Osteoblast (primary cell): ENCODE measurements at regions not wholly inside any gene's neighbourhood (a gene's known extent, or its start where the extent isn't known, plus 50 kb on each side); places are given as distances from the start of the nearest gene placed in this dataset.
"Not testable (repeated sequence)": the region's sequence is repeated elsewhere in the genome, so short reads cannot be mapped to it uniquely, and the experiment has no call there.

ENCODE experiments used
- DNase-seq: peaks from one replicate; pipeline ENCODE4 v3.0.0; 2011; ENCODE audit warnings: low spot score, mixed read lengths; ENCODE audit not compliant: insufficient read length; ENCODE audit errors: missing footprints
- H2AFZ ChIP-seq: 2 replicates; pipeline ENCODE4 v1.6.0; 2011; ENCODE audit warnings: mild to moderate bottlenecking, low read length
- H3K27ac ChIP-seq: 2 replicates; pipeline ENCODE4 v1.5.1; 2011; ENCODE audit warnings: mild to moderate bottlenecking, low read depth, low read length, moderate library complexity
- H3K27me3 ChIP-seq: 2 replicates; pipeline ENCODE4 v1.6.0; 2012; ENCODE audit warnings: mild to moderate bottlenecking, control low read depth, inconsistent platforms, low read length, moderate library complexity; ENCODE audit not compliant: insufficient read depth
- H3K36me3 ChIP-seq: 2 replicates; pipeline ENCODE4 v1.5.1; 2011; ENCODE audit warnings: mild to moderate bottlenecking, low read length, control low read depth, moderate library complexity; ENCODE audit not compliant: insufficient read depth
- H3K4me1 ChIP-seq: 2 replicates; pipeline ENCODE4 v1.5.1; 2011; ENCODE audit warnings: mild to moderate bottlenecking, low read length, control low read depth, moderate library complexity; ENCODE audit not compliant: insufficient read depth
- H3K4me2 ChIP-seq: 2 replicates; pipeline ENCODE4 v1.6.0; 2011; ENCODE audit warnings: mild to moderate bottlenecking, low read length; ENCODE audit not compliant: insufficient read depth
- H3K4me3 ChIP-seq: fragments of 200-600 bp; sonication (generic); 3 replicates; pipeline ENCODE4 v1.5.1; 2012; ENCODE audit warnings: mild to moderate bottlenecking, low read length, inconsistent platforms; ENCODE audit not compliant: insufficient read depth
- H3K79me2 ChIP-seq: 2 replicates; pipeline ENCODE4 v1.6.0; 2012; ENCODE audit warnings: mild to moderate bottlenecking, low read length, control low read depth, inconsistent platforms; ENCODE audit not compliant: insufficient read depth
- H3K9me3 ChIP-seq: 2 replicates; pipeline ENCODE4 v1.5.1; 2011; ENCODE audit warnings: low read depth, low read length, control low read depth
- H4K20me1 ChIP-seq: 2 replicates; pipeline ENCODE4 v1.6.0; 2012; ENCODE audit warnings: mild to moderate bottlenecking, low read length, control low read depth; ENCODE audit not compliant: insufficient read depth

- not testable (repeated sequence) for H3K9me3 ChIP-seq, H4K20me1 ChIP-seq, H3K4me1 ChIP-seq, H3K4me2 ChIP-seq, H3K79me2 ChIP-seq, H3K36me3 ChIP-seq, DNase-seq, H3K27ac ChIP-seq, H3K27me3 ChIP-seq, H3K4me3 ChIP-seq, H2AFZ ChIP-seq
Measured at GRCh38 chr7:56787474-56787873, 344.8 kb downstream of the ZNF479 start.
